Endothelial cell of umbilical vein (primary cell): ENCODE measurements at regions not wholly inside any gene's neighbourhood (a gene's known extent, or its start where the extent isn't known, plus 50 kb on each side); places are given as distances from the start of the nearest gene placed in this dataset.

Source experiments
- BruUV-seq: library from RNA; stranded (reverse); fragments of 400-500 nt; replicated peaks from 2 replicates; lab custom pipeline; 2021; lab: Mats Ljungman, UMichigan
- CTCF ChIA-PET: fragments of 300-600, 350-600 bp; sonication (Branson Sonifier 250); formaldehyde crosslinking; loops from one replicate; lab custom pipeline; 2021; ENCODE audit warnings: antibody characterized with exemption, inconsistent platforms; lab: Charles Lee
- POLR2A ChIA-PET: fragments of 300-600, 350-600 bp; sonication (Branson Sonifier 250); formaldehyde crosslinking; loops from one replicate; lab custom pipeline; 2021; ENCODE audit warnings: antibody characterized with exemption, inconsistent platforms; lab: Charles Lee
- DNase-seq: peaks from one replicate; pipeline ENCODE4 v3.0.0-alpha.2; 2011; ENCODE audit warnings: low read depth, low spot score
- FAIRE-seq: peaks from 2 replicates; lab custom pipeline; 2011; peaks lifted over from hg19 to GRCh38; lab: Jason Lieb, UNC
- H2AFZ ChIP-seq: 2 replicates; pipeline ENCODE4 v1.6.0; 2012; ENCODE audit warnings: low read depth, low read length, control low read depth, inconsistent platforms
- H3K27ac ChIP-seq: 2 replicates; pipeline ENCODE4 v1.5.1; 2011; ENCODE audit warnings: low read depth, mild to moderate bottlenecking, control low read depth, low read length, moderate library complexity; ENCODE audit not compliant: insufficient read depth
- H3K27me3 ChIP-seq, 2 experiments: 2 replicates each; pipeline versions ENCODE4 v1.6.0 to v1.6.1; 2011; ENCODE audit warnings: low read length in 2 of 2, mixed read lengths in 1 of 2; ENCODE audit not compliant: control insufficient read depth in 2 of 2, insufficient read depth in 2 of 2
- H3K36me3 ChIP-seq, 2 experiments: 2 replicates in 1 of 2; 3 replicates in 1 of 2; pipeline ENCODE4 v1.5.1; 2011; ENCODE audit warnings: low read length in 2 of 2, mild to moderate bottlenecking in 1 of 2, moderate library complexity in 1 of 2; ENCODE audit not compliant: control insufficient read depth in 2 of 2, insufficient read depth in 2 of 2; ENCODE audit errors: extremely low read depth in 1 of 2
- H3K4me1 ChIP-seq: 3 replicates; pipeline ENCODE4 v1.5.1; 2011; ENCODE audit warnings: mild to moderate bottlenecking, low read length; ENCODE audit not compliant: control insufficient read depth, insufficient read depth; ENCODE audit errors: extremely low read depth
- H3K4me2 ChIP-seq: 2 replicates; pipeline ENCODE4 v1.6.1; 2011; ENCODE audit warnings: low read length, control low read depth, mixed read lengths; ENCODE audit not compliant: insufficient read depth
- H3K4me3 ChIP-seq, 3 experiments: fragments of 200-600 bp in 1 of 3; sonication (generic), shearing (Covaris generic) in 1 of 3; replicated peaks in 1 of 3; 2 replicates each; pipeline ENCODE4 v1.5.1; 2011 to 2016; ENCODE audit warnings: control low read depth in 3 of 3, low read length in 3 of 3, mild to moderate bottlenecking in 2 of 3, inconsistent platforms in 1 of 3, low read depth in 1 of 3, moderate library complexity in 1 of 3; ENCODE audit not compliant: insufficient read depth in 1 of 3
- H3K79me2 ChIP-seq: 2 replicates; pipeline ENCODE4 v1.6.0; 2012; ENCODE audit warnings: low read length, inconsistent platforms; ENCODE audit not compliant: control insufficient read depth, insufficient read depth
- H3K9ac ChIP-seq: replicated peaks from 2 replicates; pipeline ENCODE3; 2011; ENCODE audit warnings: low read length, control low read depth; ENCODE audit not compliant: insufficient read depth; ENCODE audit errors: extremely low read depth
- H3K9me1 ChIP-seq: replicated peaks from 3 replicates; pipeline ENCODE4 v1.6.0; 2011; ENCODE audit warnings: mild to moderate bottlenecking, low read length; ENCODE audit not compliant: control insufficient read depth, insufficient read depth; ENCODE audit errors: extremely low read depth
- H3K9me3 ChIP-seq: replicated peaks from 2 replicates; pipeline ENCODE4 v1.5.1; 2012; ENCODE audit warnings: low read length, inconsistent platforms; ENCODE audit not compliant: control insufficient read depth, insufficient read depth
- H4K20me1 ChIP-seq: replicated peaks from 2 replicates; pipeline ENCODE3; 2011; ENCODE audit warnings: mild to moderate bottlenecking, low read length; ENCODE audit not compliant: control insufficient read depth, insufficient read depth; ENCODE audit errors: extremely low read depth
- EZH2 ChIP-seq: IDR thresholded peaks from 2 replicates; pipeline ENCODE4 v1.6.1; 2012; ENCODE audit warnings: borderline replicate concordance, low read depth, mild to moderate bottlenecking, moderate library complexity, low read length, inconsistent platforms; ENCODE audit not compliant: severe bottlenecking
- FOS ChIP-seq: IDR thresholded peaks from 2 replicates; pipeline ENCODE4 v1.6.1; 2011; ENCODE audit warnings: mild to moderate bottlenecking, low read length, moderate library complexity, borderline replicate concordance; ENCODE audit not compliant: insufficient read depth
- GATA2 ChIP-seq: IDR thresholded peaks from 2 replicates; pipeline ENCODE4 v1.7.0; 2011; ENCODE audit warnings: low read depth, mild to moderate bottlenecking, moderate library complexity, mixed read lengths, low read length; ENCODE audit not compliant: insufficient read length, insufficient read depth
- JUN ChIP-seq: IDR thresholded peaks from 2 replicates; pipeline ENCODE4 v1.6.1; 2011; ENCODE audit warnings: borderline replicate concordance, low read depth; ENCODE audit not compliant: insufficient read length, insufficient read depth
- MAX ChIP-seq: IDR thresholded peaks from 2 replicates; pipeline ENCODE4 v1.6.1; 2011; ENCODE audit not compliant: insufficient read depth, insufficient read length
- MYC ChIP-seq: IDR thresholded peaks from one replicate; pipeline ENCODE4 v1.6.1; 2011; ENCODE audit warnings: mild to moderate bottlenecking, low read depth, low read length
- POLR2A ChIP-seq: IDR thresholded peaks from 2 replicates; pipeline ENCODE4 v1.6.1; 2012; ENCODE audit warnings: low read depth, mild to moderate bottlenecking, control low read depth, low read length
- POLR2AphosphoS5 ChIP-seq: IDR thresholded peaks from 2 replicates; pipeline ENCODE4 v1.6.1; 2012; ENCODE audit warnings: low read depth, mild to moderate bottlenecking, control low read depth, low read length, moderate library complexity; ENCODE audit not compliant: insufficient read depth
- dilution Hi-C: fragments of 300-500 bp; cut with MboI; formaldehyde crosslinking; loops from one replicate; pipeline ENCODE4 v1.15.0; 2019; ENCODE audit warnings: low sequenced_read_pairs; ENCODE audit not compliant: extremely low pct_ligation_motif_present
- intact Hi-C: fragments of 100-400 bp; cut with micrococcal nuclease; formaldehyde crosslinking; loops from one replicate; pipeline ENCODE4 v1.10.0; 2022
- TF ChIP-seq, protein P1 (sequence below), 2 donors: IDR thresholded peaks; 1 replicate in 1 of 2; 2 replicates in 1 of 2; pipeline ENCODE4 v1.5.1; 2011; ENCODE audit warnings: low read length in 2 of 2, mild to moderate bottlenecking in 2 of 2, moderate library complexity in 2 of 2, control low read depth in 1 of 2, inconsistent platforms in 1 of 2, low read depth in 1 of 2; ENCODE audit not compliant: insufficient read depth in 1 of 2; ENCODE audit errors: extremely low read depth in 1 of 2

GRCh38 chr4:189088780-189089179, 851.9 kb upstream of the FRG1 start:
- POLR2A ChIA-PET: no interaction called here
- no peaks in the 10 kb centered on the region for H3K4me1 ChIP-seq
- H3K4me2 ChIP-seq: no peak overlapping the region
- intact Hi-C loops (no loop called here), dilution Hi-C loops (no loop called here)
- H3K27ac ChIP-seq: no peak overlapping the region
- H3K4me3 ChIP-seq: no peak overlapping the region
- CTCF ChIA-PET: no interaction called here
- no peak overlapping the region for H3K9ac ChIP-seq
- H3K36me3 ChIP-seq: no peaks in the 10 kb centered on the region
- TF ChIP-seq FOS: no peak
- TF ChIP-seq MAX: no peak
- no peak for TF ChIP-seq POLR2A
- TF ChIP-seq, protein P1, sequence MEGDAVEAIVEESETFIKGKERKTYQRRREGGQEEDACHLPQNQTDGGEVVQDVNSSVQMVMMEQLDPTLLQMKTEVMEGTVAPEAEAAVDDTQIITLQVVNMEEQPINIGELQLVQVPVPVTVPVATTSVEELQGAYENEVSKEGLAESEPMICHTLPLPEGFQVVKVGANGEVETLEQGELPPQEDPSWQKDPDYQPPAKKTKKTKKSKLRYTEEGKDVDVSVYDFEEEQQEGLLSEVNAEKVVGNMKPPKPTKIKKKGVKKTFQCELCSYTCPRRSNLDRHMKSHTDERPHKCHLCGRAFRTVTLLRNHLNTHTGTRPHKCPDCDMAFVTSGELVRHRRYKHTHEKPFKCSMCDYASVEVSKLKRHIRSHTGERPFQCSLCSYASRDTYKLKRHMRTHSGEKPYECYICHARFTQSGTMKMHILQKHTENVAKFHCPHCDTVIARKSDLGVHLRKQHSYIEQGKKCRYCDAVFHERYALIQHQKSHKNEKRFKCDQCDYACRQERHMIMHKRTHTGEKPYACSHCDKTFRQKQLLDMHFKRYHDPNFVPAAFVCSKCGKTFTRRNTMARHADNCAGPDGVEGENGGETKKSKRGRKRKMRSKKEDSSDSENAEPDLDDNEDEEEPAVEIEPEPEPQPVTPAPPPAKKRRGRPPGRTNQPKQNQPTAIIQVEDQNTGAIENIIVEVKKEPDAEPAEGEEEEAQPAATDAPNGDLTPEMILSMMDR (IDR thresholded peaks at IDR 0.05; ENCODE audit: extremely low read depth in 1 of 2, insufficient read depth in 1 of 2, low read depth in 1 of 2, low read length in 2 of 2): no peak
- no peak for TF ChIP-seq MYC
- TF ChIP-seq GATA2: no peak
- TF ChIP-seq POLR2AphosphoS5: no peak
- no peak for TF ChIP-seq JUN
- no peak for TF ChIP-seq EZH2
- no peak for DNase-seq
- no peaks in the 10 kb centered on the region for H3K27me3 ChIP-seq
- no peaks in the 10 kb centered on the region for H4K20me1 ChIP-seq
- BruUV-seq: no TSS peak
- H3K9me3 ChIP-seq: peaks cover 9% of the 10 kb centered on the region
- no peak for FAIRE-seq
- no peaks in the 10 kb centered on the region for H3K79me2 ChIP-seq
- H2AFZ ChIP-seq: no peak overlapping the region
- no peaks in the 10 kb centered on the region for H3K9me1 ChIP-seq
